HCT116 (cell line): ENCODE measurements at regions not wholly inside any gene's neighbourhood (a gene's known extent, or its start where the extent isn't known, plus 50 kb on each side); places are given as distances from the start of the nearest gene placed in this dataset.

Experiments used
- ATAC-seq: fragments of 200-7000 bp; cut with Tn5 transposase; 2 replicates; pipeline ENCODE4 v1.9.1; 2020; ENCODE audit warnings: mild to moderate bottlenecking, moderate library complexity
- BruUV-seq: library from RNA; stranded (reverse); fragments of 400-500 nt; replicated peaks from 2 replicates; lab custom pipeline; 2021; lab: Mats Ljungman, UMichigan
- CTCF ChIA-PET: fragments of 300-600 bp; sonication (Branson Sonifier 250); formaldehyde crosslinking; loops from one replicate; lab custom pipeline; 2021; ENCODE audit warnings: antibody characterized with exemption; lab: Charles Lee
- POLR2A ChIA-PET: fragments of 300-600, 350-600 bp; sonication (Branson Sonifier 250); formaldehyde crosslinking; loops from one replicate; lab custom pipeline; 2021; ENCODE audit warnings: antibody characterized with exemption; lab: Charles Lee
- RAD21 ChIA-PET, 2 experiments: fragments of 300-600 bp; sonication (Branson Sonifier 250); formaldehyde crosslinking; loops; one replicate each; lab custom pipeline; 2023; ENCODE audit warnings: low total read pairs in 2 of 2; ENCODE audit not compliant: uncharacterized antibody in 2 of 2, unreplicated experiment in 2 of 2, low non-redundant PET in 1 of 2; lab: Charles Lee
- DNase-seq: peaks from one replicate; pipeline ENCODE4 v3.0.0-alpha.2; 2010; ENCODE audit warnings: low read depth, low spot score
- H2AFZ ChIP-seq: fragments of 200-600 bp; shearing (Covaris generic), sonication (generic); 2 replicates; pipeline ENCODE4 v1.6.1; 2017; ENCODE audit warnings: low read depth, mixed run types, mixed read lengths, antibody characterized with exemption, low read length; ENCODE audit not compliant: poor library complexity, severe bottlenecking
- H3K27ac ChIP-seq: 2 replicates; pipeline ENCODE4 v1.5.1; 2012; ENCODE audit warnings: low read depth, low read length
- H3K27me3 ChIP-seq: fragments of 200-600 bp; sonication (generic); 2 replicates; pipeline ENCODE4 v1.6.1; 2016; ENCODE audit warnings: mixed run types, low read length, mixed read lengths; ENCODE audit not compliant: insufficient read depth
- H3K36me3 ChIP-seq, 2 experiments: fragments of 200-500 bp in 1 of 2; fragments of 200-600 bp in 1 of 2; sonication (Bioruptor generic) in 1 of 2; sonication (generic) in 1 of 2; 2 replicates each; pipeline versions ENCODE4 v1.5.1 to v1.6.1; 2014 to 2016; ENCODE audit warnings: low read length in 2 of 2, inconsistent platforms in 1 of 2, mixed read lengths in 1 of 2, mixed run types in 1 of 2; ENCODE audit not compliant: insufficient read depth in 2 of 2, control insufficient read depth in 1 of 2
- H3K4me1 ChIP-seq, 2 experiments: fragments of 200-600 bp in 1 of 2; sonication (generic) in 1 of 2; 2 replicates each; pipeline versions ENCODE4 v1.5.1 to v1.6.1; 2012 to 2017; ENCODE audit warnings: low read length in 2 of 2, inconsistent platforms in 1 of 2, mild to moderate bottlenecking in 1 of 2, mixed read lengths in 1 of 2, mixed run types in 1 of 2, moderate library complexity in 1 of 2; ENCODE audit not compliant: insufficient read depth in 2 of 2, control insufficient read depth in 1 of 2
- H3K4me2 ChIP-seq: fragments of 200-600 bp; sonication (generic); 2 replicates; pipeline ENCODE4 v1.6.1; 2017; ENCODE audit warnings: mixed run types, low read length, mixed read lengths
- H3K4me3 ChIP-seq, 2 experiments: fragments of 200-600 bp in 1 of 2; sonication (generic) in 1 of 2; replicated peaks in 1 of 2; 2 replicates each; pipeline ENCODE4 v1.5.1; 2011 to 2016; ENCODE audit warnings: low read length in 2 of 2, control low read depth in 1 of 2, low read depth in 1 of 2, mild to moderate bottlenecking in 1 of 2, mixed read lengths in 1 of 2, mixed run types in 1 of 2
- H3K79me2 ChIP-seq: fragments of 200-600 bp; sonication (generic); 2 replicates; pipeline ENCODE4 v1.6.1; 2017; ENCODE audit warnings: mild to moderate bottlenecking, mixed run types, low read length, moderate library complexity, mixed read lengths; ENCODE audit not compliant: insufficient read depth
- H3K9ac ChIP-seq: fragments of 200-600 bp; sonication (generic); 2 replicates; pipeline ENCODE4 v1.6.1; 2016; ENCODE audit warnings: low read length, mixed read lengths
- H3K9me2 ChIP-seq: fragments of 200-600 bp; sonication (generic), shearing (Covaris generic); 2 replicates; pipeline ENCODE4 v1.6.1; 2017; ENCODE audit warnings: mixed run types, mild to moderate bottlenecking, moderate library complexity; ENCODE audit not compliant: insufficient read depth
- H3K9me3 ChIP-seq, 2 experiments: fragments of 200-500 bp in 1 of 2; fragments of 200-600 bp in 1 of 2; sonication (Bioruptor generic) in 1 of 2; sonication (generic) in 1 of 2; 2 replicates each; pipeline ENCODE4 v1.6.1; 2014 to 2017; ENCODE audit warnings: low read length in 2 of 2, mixed read lengths in 2 of 2, inconsistent platforms in 1 of 2, low read depth in 1 of 2, mild to moderate bottlenecking in 1 of 2, mixed run types in 1 of 2, moderate library complexity in 1 of 2; ENCODE audit not compliant: control insufficient read depth in 1 of 2, insufficient read depth in 1 of 2
- H4K20me1 ChIP-seq: fragments of 200-600 bp; sonication (generic), shearing (Covaris generic); 2 replicates; pipeline ENCODE4 v1.6.1; 2017; ENCODE audit warnings: mixed run types, mild to moderate bottlenecking, moderate library complexity; ENCODE audit not compliant: insufficient read depth
- CEBPB ChIP-seq: IDR thresholded peaks from 2 replicates; pipeline ENCODE4 v1.6.1; 2012; ENCODE audit warnings: low read depth
- EZH2 ChIP-seq: fragments of 200-600 bp; sonication (generic); IDR thresholded peaks from 2 replicates; pipeline ENCODE4 v1.6.1; 2017; ENCODE audit warnings: antibody characterized with exemption, mixed run types
- EZH2phosphoT487 ChIP-seq: fragments of 200-600 bp; IDR thresholded peaks from 2 replicates; pipeline ENCODE4 v1.6.1; 2018; ENCODE audit warnings: antibody characterized with exemption, borderline replicate concordance
- FOSL1 ChIP-seq: IDR thresholded peaks from 2 replicates; pipeline ENCODE4 v1.6.1; 2012; ENCODE audit warnings: low read depth
- POLR2A ChIP-seq: IDR thresholded peaks from 2 replicates; pipeline ENCODE4 v1.7.0; 2011; ENCODE audit warnings: borderline replicate concordance; ENCODE audit not compliant: insufficient read depth, insufficient read length; ENCODE audit errors: extremely low read depth
- RAD21 ChIP-seq: IDR thresholded peaks from 2 replicates; pipeline ENCODE4 v1.6.1; 2012; ENCODE audit warnings: low read depth, mild to moderate bottlenecking
- SP1 ChIP-seq: IDR thresholded peaks from 2 replicates; pipeline ENCODE4 v1.6.1; 2012; ENCODE audit warnings: low read depth
- SRF ChIP-seq: IDR thresholded peaks from 2 replicates; pipeline ENCODE4 v1.6.1; 2012; ENCODE audit warnings: low read depth
- YY1 ChIP-seq: IDR thresholded peaks from 2 replicates; pipeline ENCODE4 v1.6.1; 2011; ENCODE audit warnings: low read length, low read depth, moderate library complexity, mild to moderate bottlenecking; ENCODE audit not compliant: insufficient replicate concordance; ENCODE audit errors: extremely low read depth
- ZFX ChIP-seq: fragments of 450-650 bp; IDR thresholded peaks from 2 replicates; pipeline ENCODE4 v1.6.1; 2017
- intact Hi-C: fragments of 100-400 bp; cut with micrococcal nuclease; formaldehyde crosslinking; loops from 2 replicates; pipeline ENCODE4 v1.10.0; 2022
- TF ChIP-seq, protein P1 (sequence below): IDR thresholded peaks from 2 replicates; pipeline ENCODE4 v1.6.1; 2012

DNA sequence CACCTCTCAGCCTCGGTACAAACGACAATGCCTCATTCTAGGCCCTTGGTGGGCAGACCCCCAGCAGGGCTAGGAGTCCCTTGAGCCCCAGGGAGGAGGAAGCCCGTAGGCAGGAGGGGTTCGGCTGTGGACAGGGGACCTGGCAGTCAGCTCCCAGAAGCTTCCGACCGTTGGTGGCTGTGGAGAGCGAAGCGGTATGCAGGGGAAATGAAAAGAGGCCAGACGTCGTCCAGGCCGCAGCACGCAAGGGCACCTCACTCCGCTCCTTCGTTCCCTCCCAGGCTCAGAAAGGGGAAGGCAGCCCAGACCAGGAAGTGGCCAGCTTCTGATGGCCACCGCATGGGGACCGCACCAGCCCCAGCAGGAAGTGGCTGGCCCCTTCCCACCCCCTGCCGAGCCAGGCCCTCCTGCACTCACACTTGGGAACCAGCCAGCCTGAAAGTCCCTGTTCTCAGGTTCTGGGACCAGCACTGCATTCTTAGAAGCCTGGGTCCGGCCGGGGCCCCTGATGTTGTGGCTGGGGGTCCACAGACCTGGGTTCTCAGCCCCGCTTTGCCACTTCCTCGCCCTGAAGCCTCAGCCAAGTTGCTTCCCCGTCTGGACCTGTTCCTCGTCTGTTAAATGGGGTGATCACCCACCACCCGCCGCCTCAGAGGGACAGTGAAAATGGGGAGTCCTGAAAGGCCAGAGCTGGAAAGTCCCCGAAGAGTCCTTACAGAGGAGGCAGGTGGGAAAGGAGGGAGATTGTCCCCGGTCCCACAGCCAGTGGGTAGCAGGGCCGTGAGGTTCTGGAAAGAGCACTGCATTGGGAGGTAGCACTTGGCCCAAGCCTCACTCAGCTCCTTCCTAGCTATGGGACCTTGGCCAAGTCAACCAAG, 104.0 kb upstream of the RUNX3 start:
- H3K4me3 ChIP-seq = no peak overlapping the region
- no peaks in the 10 kb centered on the region for H3K9me2 ChIP-seq
- no peaks in the 10 kb centered on the region for H3K9me3 ChIP-seq
- no peak overlapping the region for H2AFZ ChIP-seq
- intact Hi-C loops = no loop called here
- POLR2A ChIA-PET = no interaction called here
- ATAC-seq (no peak), DNase-seq (no peak)
- RAD21 ChIA-PET = no interaction called here
- no peaks in the 10 kb centered on the region for H4K20me1 ChIP-seq
- H3K27me3 ChIP-seq = no peaks in the 10 kb centered on the region
- no peak overlapping the region for H3K4me2 ChIP-seq
- CTCF ChIA-PET = no interaction called here
- BruUV-seq = no TSS peak
- H3K36me3 ChIP-seq = no peaks in the 10 kb centered on the region
- no peak overlapping the region for H3K27ac ChIP-seq
- H3K4me1 ChIP-seq = peaks cover 0 to 15% of the 10 kb centered on the region in 2 experiments; a peak in 2 of 4 replicates
- TF ChIP-seq YY1 (no peak), ZFX (no peak), SRF (no peak), POLR2A (no peak), CEBPB (no peak), EZH2phosphoT487 (no peak), RAD21 (no peak), EZH2 (no peak), SP1 (no peak), FOSL1 (no peak)
- TF ChIP-seq, protein P1, sequence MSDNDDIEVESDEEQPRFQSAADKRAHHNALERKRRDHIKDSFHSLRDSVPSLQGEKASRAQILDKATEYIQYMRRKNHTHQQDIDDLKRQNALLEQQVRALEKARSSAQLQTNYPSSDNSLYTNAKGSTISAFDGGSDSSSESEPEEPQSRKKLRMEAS = no peak
- TF ChIP-seq, all 23 proteins: peak for 0
- Histone ChIP-seq H3K9ac (no peak overlapping the region), H3K79me2 (no peaks in the 10 kb centered on the region)
